HG03520 (cell line): ENCODE measurements at regions not wholly inside any gene's neighbourhood (a gene's known extent, or its start where the extent isn't known, plus 50 kb on each side); places are given as distances from the start of the nearest gene placed in this dataset.
"Not testable (repeated sequence)": the region's sequence is repeated elsewhere in the genome, so short reads cannot be mapped to it uniquely, and the experiment has no call there.

ENCODE experiments used
- ATAC-seq: cut with Tn5 transposase; IDR thresholded peaks from one replicate; pipeline ENCODE4 v1.9.1; 2021; ENCODE audit warnings: mild to moderate bottlenecking, moderate library complexity; ENCODE audit not compliant: unreplicated experiment

DNA sequence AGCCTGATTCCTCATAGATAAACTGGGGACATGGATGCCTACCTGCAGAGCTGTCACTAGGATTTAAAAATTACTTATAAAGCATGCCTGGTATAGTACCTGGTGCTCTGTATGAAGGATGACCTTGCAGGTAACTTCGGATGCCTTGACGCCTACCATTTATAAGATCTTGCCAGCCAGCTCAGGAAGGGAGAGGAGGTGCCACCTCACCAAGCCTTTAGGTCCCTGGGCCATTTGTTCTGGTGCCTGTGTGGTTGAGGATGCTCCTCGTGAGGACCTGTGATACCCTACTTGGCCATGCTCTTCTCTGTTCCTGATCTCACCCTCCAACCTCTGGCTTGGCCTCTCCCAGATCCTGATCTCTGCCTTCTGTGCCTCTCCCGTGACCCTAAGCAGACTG is 85.2 kb downstream of the FDX1 start:
- ATAC-seq = no peak

GRCh38 chr11:110517381-110517780 is 87.6 kb downstream of the FDX1 start:
- not testable (repeated sequence) for ATAC-seq

- no peak for ATAC-seq
These were observed 89.2 kb downstream of the FDX1 start for GRCh38 chr11:110518809-110519514.

DNA sequence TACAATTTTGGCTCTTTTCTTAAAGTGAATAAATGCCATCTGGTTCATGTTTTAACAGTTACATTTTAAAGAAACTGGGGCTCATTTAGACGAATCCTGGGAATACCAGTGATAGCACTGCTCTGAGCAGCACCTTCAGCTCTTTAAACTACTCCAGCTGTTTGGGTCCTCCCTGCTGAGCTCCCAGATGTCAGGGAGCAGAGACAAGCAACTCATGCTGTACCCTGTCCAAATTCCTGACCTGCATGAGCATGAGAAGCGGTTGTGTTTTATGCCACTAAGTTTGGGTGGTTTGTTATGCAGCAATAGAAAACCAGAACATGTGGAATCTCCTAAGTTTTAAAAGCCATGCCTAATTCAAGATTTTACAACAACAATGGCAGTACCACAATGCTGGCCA is 90.0 kb downstream of the FDX1 start:
- no peak for ATAC-seq

DNA sequence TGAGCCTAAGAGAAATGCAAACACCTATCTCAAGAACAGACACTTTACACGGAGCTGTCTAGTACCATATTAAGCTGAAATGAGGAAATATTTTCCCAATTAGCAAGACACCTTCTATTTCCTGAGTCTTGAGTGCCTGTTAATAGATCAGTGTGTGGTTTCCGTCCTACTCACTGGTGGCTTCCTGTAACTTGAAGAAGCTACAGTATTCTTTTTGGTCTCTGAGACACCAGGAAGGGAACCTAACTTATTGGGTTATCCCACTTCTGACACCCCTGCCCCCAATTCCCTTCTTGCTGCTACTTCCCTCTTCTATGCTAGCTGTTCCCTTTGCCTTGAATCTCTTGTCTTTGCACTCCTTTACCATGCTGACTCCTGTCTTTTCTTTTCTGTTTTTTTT is 92.7 kb downstream of the FDX1 start:
- no peak for ATAC-seq

DNA sequence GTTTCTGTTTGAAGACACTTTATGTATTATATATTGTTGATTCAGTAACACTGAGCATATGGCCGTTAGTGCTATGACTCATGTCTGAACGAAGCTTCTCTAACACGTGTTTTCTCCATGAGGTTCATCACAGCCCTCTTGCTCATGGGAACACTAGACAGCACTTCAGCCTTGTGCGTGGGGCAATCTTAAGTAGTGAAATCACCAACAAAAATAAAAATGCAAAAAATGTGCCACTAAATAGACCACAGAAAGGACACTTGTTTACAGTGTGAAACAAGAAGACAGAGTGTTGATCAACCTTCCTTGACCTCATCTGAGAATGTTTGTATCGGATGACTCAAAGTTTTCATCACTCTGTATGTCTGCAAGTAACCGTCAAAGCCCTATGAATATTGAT is 94.5 kb downstream of the FDX1 start:
- no peak for ATAC-seq

DNA sequence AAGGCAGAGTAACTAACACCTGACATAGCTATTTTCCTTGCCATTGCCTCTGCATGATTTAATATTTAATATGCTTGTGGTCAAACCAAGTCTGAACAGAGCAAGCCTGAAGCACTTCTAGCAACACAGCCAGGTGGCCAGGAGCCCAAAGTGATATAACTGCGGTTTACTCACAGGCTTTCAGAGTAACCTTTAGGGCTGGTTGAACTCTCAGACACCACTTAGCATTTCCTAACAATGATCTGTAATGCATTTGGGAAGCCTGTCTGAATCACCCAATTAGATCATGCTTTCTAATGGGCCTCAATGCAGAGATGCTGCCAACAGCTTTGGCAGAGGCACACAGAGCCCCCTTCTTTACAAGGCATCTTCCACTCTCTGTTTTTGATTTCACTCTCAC is 96.1 kb downstream of the FDX1 start:
- peak; percentile 64 for ATAC-seq

DNA sequence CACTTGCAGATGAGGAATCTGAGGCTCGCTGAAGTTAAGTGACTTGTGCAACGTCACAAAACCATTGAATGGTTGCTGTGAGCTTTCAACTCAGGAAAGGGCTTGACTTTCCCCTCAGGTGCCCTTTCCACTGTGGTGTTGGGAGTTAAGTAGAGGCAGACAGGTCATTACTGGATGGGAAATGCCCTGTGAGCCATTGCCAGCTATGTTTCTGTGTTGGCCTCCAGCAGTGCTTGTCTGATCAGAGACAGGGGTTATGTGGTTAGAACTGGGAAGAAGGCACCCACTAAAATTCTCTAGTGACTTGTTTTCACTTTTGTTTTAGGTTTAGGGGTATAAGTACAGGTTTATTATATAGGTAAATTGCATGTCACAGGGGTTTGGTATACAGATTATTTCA is 96.6 kb downstream of the FDX1 start:
- ATAC-seq = no peak
